Gastrocnemius medialis (tissue), 4 donors: ENCODE measurements at regions not wholly inside any gene's neighbourhood (a gene's known extent, or its start where the extent isn't known, plus 50 kb on each side); places are given as distances from the start of the nearest gene placed in this dataset.

Source experiments
- ATAC-seq, 2 donors: fragments of 150-250 bp; one replicate each; pipeline ENCODE4 v1.9.1; 2016
- DNase-seq, 2 donors: peaks; one replicate each; pipeline ENCODE4 v3.0.0-alpha.2; 2019
- H3K27ac ChIP-seq, 4 donors: fragments of 200-600 bp; sonication (generic); 1 replicate in 1 of 4; 2 replicates in 3 of 4; pipeline ENCODE4 v1.5.1; 2016 to 2018; ENCODE audit warnings: mild to moderate bottlenecking in 2 of 4, moderate library complexity in 1 of 4
- H3K27me3 ChIP-seq, 3 donors: fragments of 200-600 bp; sonication (generic) in 2 of 3; 1 replicate in 1 of 3; 2 replicates in 2 of 3; pipeline versions ENCODE4 v1.5.1 to v1.6.0; 2016 to 2019; ENCODE audit warnings: mild to moderate bottlenecking in 1 of 3, moderate library complexity in 1 of 3
- H3K36me3 ChIP-seq, 2 donors: fragments of 200-600 bp; sonication (generic) in 1 of 2; one replicate each; pipeline ENCODE4 v1.5.1; 2017 to 2018
- H3K4me1 ChIP-seq, 2 donors: fragments of 200-600 bp; sonication (generic) in 1 of 2; one replicate each; pipeline ENCODE4 v1.5.1; 2016 to 2017; ENCODE audit warnings: mild to moderate bottlenecking in 2 of 2
- H3K4me3 ChIP-seq, 4 donors: fragments of 200-600 bp; sonication (generic) in 3 of 4; 1 replicate in 1 of 4; 2 replicates in 3 of 4; pipeline ENCODE4 v1.5.1; 2016 to 2019; ENCODE audit warnings: mild to moderate bottlenecking in 2 of 4
- H3K9me3 ChIP-seq, 3 donors: fragments of 200-600 bp; sonication (generic) in 2 of 3; 1 replicate in 1 of 3; 2 replicates in 2 of 3; pipeline ENCODE4 v1.5.1; 2016 to 2019
- CTCF ChIP-seq, 5 experiments: fragments of 450-650 bp in 3 of 5; fragments of 200-600 bp in 2 of 5; sonication (generic) in 2 of 5; IDR thresholded peaks in 4 of 5; conservative IDR thresholded peaks in 1 of 5; 1 replicate in 4 of 5; 2 replicates in 1 of 5; pipeline ENCODE4 v1.5.1; 2016 to 2019; ENCODE audit warnings: antibody characterized with exemption in 5 of 5, mild to moderate bottlenecking in 3 of 5, moderate library complexity in 3 of 5
- POLR2A ChIP-seq, 2 donors: fragments of 450-650 bp; IDR thresholded peaks; one replicate each; pipeline ENCODE4 v1.6.1; 2017; ENCODE audit warnings: antibody characterized with exemption in 2 of 2, mild to moderate bottlenecking in 2 of 2, moderate library complexity in 2 of 2
- in situ Hi-C, 4 donors: fragments of 200-750 bp; cut with MboI; loops; one replicate each; pipeline versions ENCODE4 v1.15.0 to v1.8.0; 2017; ENCODE audit warnings: low sequenced_read_pairs in 4 of 4
- intact Hi-C: fragments of 100-400 bp; cut with DNase I; formaldehyde crosslinking; loops from one replicate; pipeline ENCODE4 v1.15.1; 2023; ENCODE audit warnings: low total_unique reads

GRCh38 chr4:169848018-169848417, 90.3 kb upstream of the HPF1 start:
- in situ Hi-C loops (no loop called here), intact Hi-C loops (no loop called here)
- H3K27me3 ChIP-seq = no peaks in the 10 kb centered on the region
- H3K36me3 ChIP-seq = no peaks in the 10 kb centered on the region
- DNase-seq (no peak), ATAC-seq (no peak)
- H3K27ac ChIP-seq = no peak overlapping the region
- no peak overlapping the region for H3K4me3 ChIP-seq
- no peaks in the 10 kb centered on the region for H3K4me1 ChIP-seq
- H3K9me3 ChIP-seq = no peaks in the 10 kb centered on the region
- TF ChIP-seq CTCF (IDR thresholded peaks at IDR 0.05 in 4 of 5, conservative IDR thresholded peaks at IDR 0.05 in 1 of 5) (no peak), POLR2A (IDR thresholded peaks at IDR 0.05) (no peak)

GRCh38 chr4:169847171-169847570, 89.4 kb upstream of the HPF1 start:
- TF ChIP-seq POLR2A (IDR thresholded peaks at IDR 0.05) (no peak), CTCF (IDR thresholded peaks at IDR 0.05 in 4 of 5, conservative IDR thresholded peaks at IDR 0.05 in 1 of 5) (no peak)
- in situ Hi-C loops (no loop called here), intact Hi-C loops (no loop called here)
- Histone ChIP-seq H3K4me3 (no peak overlapping the region), H3K27ac (no peak overlapping the region), H3K4me1 (no peaks in the 10 kb centered on the region), H3K9me3 (no peaks in the 10 kb centered on the region), H3K36me3 (no peaks in the 10 kb centered on the region), H3K27me3 (no peaks in the 10 kb centered on the region)
- DNase-seq = no peak
- ATAC-seq = no peak

GRCh38 chr4:169846396-169846795, 88.7 kb upstream of the HPF1 start:
- no peak for TF ChIP-seq CTCF (IDR thresholded peaks at IDR 0.05 in 4 of 5, conservative IDR thresholded peaks at IDR 0.05 in 1 of 5)
- TF ChIP-seq POLR2A (IDR thresholded peaks at IDR 0.05) = no peak
- in situ Hi-C loops = no loop called here
- Histone ChIP-seq H3K27me3 (no peaks in the 10 kb centered on the region), H3K4me1 (no peaks in the 10 kb centered on the region), H3K9me3 (no peaks in the 10 kb centered on the region), H3K27ac (no peak overlapping the region), H3K4me3 (no peak overlapping the region), H3K36me3 (no peaks in the 10 kb centered on the region)
- DNase-seq (no peak), ATAC-seq (no peak)
- intact Hi-C loops = no loop called here

GRCh38 chr4:169841776-169842175, 84.0 kb upstream of the HPF1 start:
- in situ Hi-C loops (no loop called here), intact Hi-C loops (no loop called here)

More at GRCh38 chr4:169841776-169842175, 84.0 kb upstream of the HPF1 start:
- TF ChIP-seq CTCF (IDR thresholded peaks at IDR 0.05 in 4 of 5, conservative IDR thresholded peaks at IDR 0.05 in 1 of 5) = no peak
- no peak for TF ChIP-seq POLR2A (IDR thresholded peaks at IDR 0.05)
- H3K9me3 ChIP-seq = no peaks in the 10 kb centered on the region
- DNase-seq (no peak), ATAC-seq (no peak)
- no peaks in the 10 kb centered on the region for H3K27me3 ChIP-seq
- H3K4me1 ChIP-seq = no peaks in the 10 kb centered on the region
- no peak overlapping the region for H3K27ac ChIP-seq
- H3K36me3 ChIP-seq = no peaks in the 10 kb centered on the region
- H3K4me3 ChIP-seq = no peak overlapping the region
